CD14-positive monocyte (primary cell): ENCODE measurements at regions not wholly inside any gene's neighbourhood (a gene's known extent, or its start where the extent isn't known, plus 50 kb on each side); places are given as distances from the start of the nearest gene placed in this dataset.

ENCODE experiments used
- DNase-seq, 3 donors: peaks; one replicate each; pipeline ENCODE4 v3.0.0-alpha.2; 2011 to 2022
- H2AFZ ChIP-seq: 2 replicates; pipeline ENCODE4 v1.6.0; 2012; ENCODE audit warnings: mild to moderate bottlenecking, low read depth, low read length, inconsistent platforms; ENCODE audit not compliant: insufficient read depth, poor library complexity, severe bottlenecking
- H3K27ac ChIP-seq, 2 donors: 1 replicate in 1 of 2; 2 replicates in 1 of 2; pipeline ENCODE4 v1.5.1; 2012 to 2013; ENCODE audit warnings: low read length in 2 of 2, control low read depth in 1 of 2, inconsistent platforms in 1 of 2, low read depth in 1 of 2, mild to moderate bottlenecking in 1 of 2
- H3K27me3 ChIP-seq, 2 donors: one replicate each; pipeline versions ENCODE4 v1.6.0 to v1.6.1; 2011 to 2013; ENCODE audit warnings: low read length in 2 of 2; ENCODE audit not compliant: control insufficient read depth in 2 of 2, insufficient read depth in 2 of 2
- H3K36me3 ChIP-seq, 2 donors: replicated peaks in 1 of 2; 1 replicate in 1 of 2; 2 replicates in 1 of 2; pipeline versions ENCODE4 v1.5.1 to v1.6.1; 2012 to 2013; ENCODE audit warnings: low read length in 2 of 2, control low read depth in 1 of 2, inconsistent platforms in 1 of 2, mild to moderate bottlenecking in 1 of 2; ENCODE audit not compliant: insufficient read depth in 2 of 2, control insufficient read depth in 1 of 2
- H3K4me1 ChIP-seq, 2 donors: 1 replicate in 1 of 2; 2 replicates in 1 of 2; pipeline versions ENCODE4 v1.5.1 to v1.6.1; 2012 to 2013; ENCODE audit warnings: low read length in 2 of 2, control low read depth in 1 of 2, inconsistent platforms in 1 of 2, mild to moderate bottlenecking in 1 of 2, moderate library complexity in 1 of 2; ENCODE audit not compliant: insufficient read depth in 2 of 2, control insufficient read depth in 1 of 2
- H3K4me2 ChIP-seq: replicated peaks from 2 replicates; pipeline ENCODE3; 2012; ENCODE audit warnings: low read length, moderate library complexity, mild to moderate bottlenecking; ENCODE audit not compliant: poor library complexity, severe bottlenecking; ENCODE audit errors: extremely low read depth
- H3K4me3 ChIP-seq, 3 experiments: fragments of 200-600 bp in 1 of 3; sonication (generic) in 1 of 3; replicated peaks in 1 of 3; 1 replicate in 2 of 3; 2 replicates in 1 of 3; pipeline ENCODE4 v1.5.1; 2011 to 2013; ENCODE audit warnings: low read length in 3 of 3, mild to moderate bottlenecking in 3 of 3, control low read depth in 2 of 3, low read depth in 2 of 3, inconsistent platforms in 1 of 3, moderate library complexity in 1 of 3
- H3K79me2 ChIP-seq: 2 replicates; pipeline ENCODE4 v1.6.0; 2012; ENCODE audit warnings: mild to moderate bottlenecking, control low read depth, inconsistent platforms, low read length, moderate library complexity; ENCODE audit not compliant: insufficient read depth
- H3K9ac ChIP-seq: 2 replicates; pipeline ENCODE4 v1.6.0; 2017; ENCODE audit warnings: low read length, mild to moderate bottlenecking; ENCODE audit not compliant: insufficient read depth, poor library complexity, severe bottlenecking
- H3K9me3 ChIP-seq, 2 donors: replicated peaks in 1 of 2; 1 replicate in 1 of 2; 2 replicates in 1 of 2; pipeline versions ENCODE4 v1.5.1 to v1.6.1; 2012 to 2013; ENCODE audit warnings: low read length in 2 of 2, control low read depth in 1 of 2; ENCODE audit not compliant: control insufficient read depth in 1 of 2, insufficient read depth in 1 of 2
- H4K20me1 ChIP-seq: 2 replicates; pipeline ENCODE4 v1.6.0; 2012; ENCODE audit warnings: mild to moderate bottlenecking, low read length, control low read depth, moderate library complexity; ENCODE audit not compliant: insufficient read depth
- H3K27ac Mint-ChIP-seq, 7 donors: one replicate each; pipeline ENCODE4 v1.8.0; 2020; ENCODE audit warnings: mild to moderate bottlenecking in 7 of 7, mixed read lengths in 7 of 7, moderate library complexity in 6 of 7, inconsistent platforms in 2 of 7
- H3K27me3 Mint-ChIP-seq, 3 donors: one replicate each; pipeline ENCODE4 v1.8.0; 2021 to 2022; ENCODE audit warnings: low read depth in 3 of 3, mild to moderate bottlenecking in 3 of 3, mixed read lengths in 3 of 3, moderate library complexity in 3 of 3, inconsistent platforms in 1 of 3
- H3K36me3 Mint-ChIP-seq, 2 donors: one replicate each; pipeline ENCODE4 v1.8.0; 2020; ENCODE audit warnings: mixed read lengths in 2 of 2, inconsistent platforms in 1 of 2, mild to moderate bottlenecking in 1 of 2
- H3K4me1 Mint-ChIP-seq: one replicate; pipeline ENCODE4 v1.8.0; 2020; ENCODE audit warnings: mild to moderate bottlenecking, mixed read lengths
- H3K4me3 Mint-ChIP-seq, 2 donors: one replicate each; pipeline ENCODE4 v1.8.0; 2020; ENCODE audit warnings: mild to moderate bottlenecking in 2 of 2, mixed read lengths in 2 of 2, moderate library complexity in 1 of 2
- H3K9me3 Mint-ChIP-seq, 7 donors: one replicate each; pipeline ENCODE4 v1.8.0; 2020 to 2022; ENCODE audit warnings: mixed read lengths in 7 of 7, mild to moderate bottlenecking in 6 of 7, moderate library complexity in 6 of 7, inconsistent platforms in 2 of 7
- CTCF ChIP-seq: fragments of 200-600 bp; IDR thresholded peaks from one replicate; pipeline ENCODE4 v1.8.0; 2022; ENCODE audit warnings: antibody characterized with exemption, mild to moderate bottlenecking
- WGBS: methylation state at CpG from one replicate; pipeline ENCODE4 v1.1.5; 2013; ENCODE audit warnings: missing lambda C conversion rate; ENCODE audit not compliant: insufficient coverage; 5-methylcytosine and 5-hydroxymethylcytosine counted together
- intact Hi-C, 2 donors: fragments of 100-400 bp; cut with micrococcal nuclease; formaldehyde crosslinking; loops; one replicate each; pipeline versions ENCODE4 v1.15.0 to v1.15.1; 2023

DNA sequence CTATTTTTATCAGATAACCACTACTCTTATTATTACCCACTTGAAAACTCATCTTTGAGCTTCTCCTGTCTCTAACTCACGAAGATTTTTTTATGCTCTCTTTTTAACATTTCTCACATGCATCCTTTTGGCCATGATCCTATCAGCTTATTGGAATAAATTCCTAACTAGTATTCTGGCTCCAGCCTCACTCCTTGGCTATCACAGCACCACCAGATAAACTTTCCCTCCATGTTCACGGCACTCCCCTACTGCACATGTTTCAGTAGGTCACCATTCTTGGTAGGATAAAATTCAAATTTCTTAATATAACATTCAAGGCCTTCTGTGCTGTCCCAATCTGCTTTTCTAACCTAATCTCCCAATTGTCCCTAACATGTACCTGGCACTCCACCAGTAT, 186.6 kb upstream of the UBASH3B start:
- H3K9me3 ChIP-seq: no peaks in the 10 kb centered on the region
- H3K27ac Mint-ChIP-seq: no peak overlapping the region
- no peak overlapping the region for H2AFZ ChIP-seq
- TF ChIP-seq CTCF: no peak
- no peak overlapping the region for H3K27ac ChIP-seq
- no peaks in the 10 kb centered on the region for H3K36me3 ChIP-seq
- intact Hi-C loops: no loop called here
- no peaks in the 10 kb centered on the region for H3K27me3 ChIP-seq
- no peaks in the 10 kb centered on the region for H3K4me1 Mint-ChIP-seq
- H3K4me3 Mint-ChIP-seq: no peak overlapping the region
- H4K20me1 ChIP-seq: no peaks in the 10 kb centered on the region
- WGBS: no CpG with 5 or more reads among the region's 2 CpGs
- H3K36me3 Mint-ChIP-seq: no peaks in the 10 kb centered on the region
- no peaks in the 10 kb centered on the region for H3K27me3 Mint-ChIP-seq
- peaks cover 0 to 5% (median 2%) of the 10 kb centered on the region in 7 donors for H3K9me3 Mint-ChIP-seq
- no peaks in the 10 kb centered on the region for H3K79me2 ChIP-seq
- no peak overlapping the region for H3K9ac ChIP-seq
- no peak overlapping the region for H3K4me2 ChIP-seq
- H3K4me3 ChIP-seq: no peak overlapping the region
- DNase-seq: no peak
- H3K4me1 ChIP-seq: no peaks in the 10 kb centered on the region

GRCh38 chr11:122463530-122463929, 192.0 kb upstream of the UBASH3B start:
- Mint-ChIP-seq H3K27me3 (peaks cover 0 to 5% (median 0%) of the 10 kb centered on the region in 3 donors), H3K27ac (no peak overlapping the region), H3K4me3 (no peak overlapping the region), H3K4me1 (no peaks in the 10 kb centered on the region), H3K36me3 (no peaks in the 10 kb centered on the region), H3K9me3 (peaks cover 8 to 18% (median 14%) of the 10 kb centered on the region in 7 donors)
- Histone ChIP-seq H3K27ac (no peak overlapping the region), H3K4me1 (no peaks in the 10 kb centered on the region), H2AFZ (no peak overlapping the region), H3K9ac (no peak overlapping the region), H4K20me1 (no peaks in the 10 kb centered on the region), H3K9me3 (peaks cover 12 to 18% of the 10 kb centered on the region in 2 donors), H3K36me3 (no peaks in the 10 kb centered on the region), H3K4me3 (no peak overlapping the region), H3K4me2 (no peak overlapping the region), H3K27me3 (no peaks in the 10 kb centered on the region), H3K79me2 (no peaks in the 10 kb centered on the region)
- DNase-seq: no peak
- TF ChIP-seq CTCF: no peak
- intact Hi-C loops: no loop called here
